ENCODE measurements at regions not wholly inside any gene's neighbourhood (a gene's known extent, or its start where the extent isn't known, plus 50 kb on each side); places are given as distances from the start of the nearest gene placed in this dataset.

DNA sequence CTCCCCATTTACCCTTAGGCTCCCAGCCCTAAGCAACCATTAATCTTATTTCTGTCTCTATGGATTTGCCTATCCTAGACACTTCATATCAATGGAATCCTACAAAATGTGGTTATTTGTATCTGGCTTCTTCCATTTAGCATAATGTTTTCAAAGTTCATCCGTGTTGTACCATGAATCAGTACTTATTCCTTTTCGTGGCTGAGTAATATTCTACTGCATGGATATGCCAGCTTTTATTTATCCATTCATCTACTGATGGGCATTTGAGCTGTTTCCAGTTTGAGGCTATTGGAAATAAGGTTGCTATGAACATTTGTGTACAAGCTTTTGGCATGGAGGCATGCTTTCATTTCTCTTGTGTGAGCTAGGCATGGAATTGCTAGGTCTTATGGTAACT is 121.1 kb downstream of the WDR11 start:
- H3K4me3 Mint-ChIP-seq (ENCODE audit: unreplicated experiment), result no peak overlapping the region
- H3K36me3 Mint-ChIP-seq (ENCODE audit: low read depth, unreplicated experiment), result peaks cover 2% of the 10 kb centered on the region
- no peak overlapping the region for H2AFZ ChIP-seq (ENCODE audit: low read depth, low read length)
- FAIRE-seq (no peak), DNase-seq (ENCODE audit: low read depth) (no peak)
- no peaks in the 10 kb centered on the region for H3K27me3 ChIP-seq (ENCODE audit: insufficient read depth, low read length)
- H3K4me1 Mint-ChIP-seq (ENCODE audit: low read depth, unreplicated experiment), result no peaks in the 10 kb centered on the region
- no peaks in the 10 kb centered on the region for H3K4me1 ChIP-seq (ENCODE audit: insufficient read depth, low read length)
- no peak overlapping the region for H3K4me2 ChIP-seq (ENCODE audit: low read length)
- H3K36me3 ChIP-seq (ENCODE audit: insufficient read depth, low read length), result no peaks in the 10 kb centered on the region
- no peaks in the 10 kb centered on the region for H4K20me1 ChIP-seq (ENCODE audit: insufficient read depth, low read length)
- no peak overlapping the region for H3K27ac ChIP-seq (ENCODE audit: low read depth, low read length)
- TF ChIP-seq, protein P1, sequence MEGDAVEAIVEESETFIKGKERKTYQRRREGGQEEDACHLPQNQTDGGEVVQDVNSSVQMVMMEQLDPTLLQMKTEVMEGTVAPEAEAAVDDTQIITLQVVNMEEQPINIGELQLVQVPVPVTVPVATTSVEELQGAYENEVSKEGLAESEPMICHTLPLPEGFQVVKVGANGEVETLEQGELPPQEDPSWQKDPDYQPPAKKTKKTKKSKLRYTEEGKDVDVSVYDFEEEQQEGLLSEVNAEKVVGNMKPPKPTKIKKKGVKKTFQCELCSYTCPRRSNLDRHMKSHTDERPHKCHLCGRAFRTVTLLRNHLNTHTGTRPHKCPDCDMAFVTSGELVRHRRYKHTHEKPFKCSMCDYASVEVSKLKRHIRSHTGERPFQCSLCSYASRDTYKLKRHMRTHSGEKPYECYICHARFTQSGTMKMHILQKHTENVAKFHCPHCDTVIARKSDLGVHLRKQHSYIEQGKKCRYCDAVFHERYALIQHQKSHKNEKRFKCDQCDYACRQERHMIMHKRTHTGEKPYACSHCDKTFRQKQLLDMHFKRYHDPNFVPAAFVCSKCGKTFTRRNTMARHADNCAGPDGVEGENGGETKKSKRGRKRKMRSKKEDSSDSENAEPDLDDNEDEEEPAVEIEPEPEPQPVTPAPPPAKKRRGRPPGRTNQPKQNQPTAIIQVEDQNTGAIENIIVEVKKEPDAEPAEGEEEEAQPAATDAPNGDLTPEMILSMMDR (IDR thresholded peaks at IDR 0.05; ENCODE audit: insufficient read depth, low read depth, low read length), result no peak
- no peak for TF ChIP-seq EZH2 (IDR thresholded peaks at IDR 0.05; ENCODE audit: insufficient read depth, low read length)
- H3K27ac Mint-ChIP-seq (ENCODE audit: unreplicated experiment), result no peak overlapping the region
- H3K4me3 ChIP-seq (ENCODE audit: insufficient read depth, low read depth, low read length), result no peak overlapping the region
- H3K27me3 Mint-ChIP-seq (ENCODE audit: low read depth, unreplicated experiment), result peaks cover 15% of the 10 kb centered on the region
- H3K9ac ChIP-seq (ENCODE audit: low read length), result no peak overlapping the region
- peaks cover 20% of the 10 kb centered on the region for H3K9me3 ChIP-seq (ENCODE audit: insufficient read depth, low read depth, low read length)
- H3K79me2 ChIP-seq (ENCODE audit: insufficient read depth, low read length), result no peaks in the 10 kb centered on the region
- H3K9me3 Mint-ChIP-seq (ENCODE audit: unreplicated experiment), result peaks cover 24% of the 10 kb centered on the region

DNA sequence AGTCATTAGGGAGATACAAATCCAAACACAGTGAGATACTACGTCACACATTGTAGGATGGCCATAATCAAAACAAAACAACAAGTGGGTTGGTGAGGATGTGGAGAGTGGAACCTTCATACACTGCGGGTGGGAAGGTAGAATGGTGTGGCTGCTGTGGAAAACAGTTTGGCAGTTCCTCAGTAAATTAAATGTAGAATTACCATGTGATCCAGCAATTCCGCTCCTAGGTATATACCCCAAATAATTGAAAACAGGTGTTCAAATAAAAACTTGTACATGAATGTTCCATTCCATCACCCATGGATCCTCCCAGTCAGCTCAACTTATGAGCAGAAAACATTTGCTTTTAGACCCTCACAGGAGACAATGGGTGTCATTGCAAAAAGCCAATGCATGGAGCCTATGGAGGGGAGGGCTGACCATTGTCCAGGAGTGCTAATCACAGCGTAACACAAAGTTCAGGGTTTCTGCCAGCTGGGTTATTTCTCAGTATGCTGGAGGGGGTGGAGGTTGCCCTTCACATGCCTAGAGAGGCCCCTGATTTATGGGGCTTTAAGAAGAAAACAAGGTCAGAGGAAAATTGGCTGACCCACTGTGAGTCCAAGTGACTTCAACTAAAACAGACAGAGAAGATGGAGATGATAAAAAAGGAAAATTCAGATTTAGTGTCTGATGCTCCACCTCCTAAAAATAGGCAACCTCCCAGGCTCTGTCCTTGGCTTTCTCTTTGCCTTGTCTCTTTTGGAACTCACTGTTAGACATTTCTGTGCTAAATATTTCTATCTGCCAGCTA is 124.1 kb downstream of the WDR11 start:
- Mint-ChIP-seq H3K36me3 (ENCODE audit: low read depth, unreplicated experiment) (peaks cover 2% of the 10 kb centered on the region), H3K27ac (ENCODE audit: unreplicated experiment) (no peak overlapping the region), H3K27me3 (ENCODE audit: low read depth, unreplicated experiment) (peaks cover 31% of the 10 kb centered on the region), H3K4me3 (ENCODE audit: unreplicated experiment) (no peak overlapping the region), H3K9me3 (ENCODE audit: unreplicated experiment) (peaks cover 24% of the 10 kb centered on the region), H3K4me1 (ENCODE audit: low read depth, unreplicated experiment) (peaks cover 5% of the 10 kb centered on the region)
- DNase-seq (ENCODE audit: low read depth) (no peak), FAIRE-seq (no peak)
- Histone ChIP-seq H3K36me3 (ENCODE audit: insufficient read depth, low read length) (no peaks in the 10 kb centered on the region), H2AFZ (ENCODE audit: low read depth, low read length) (no peak overlapping the region), H4K20me1 (ENCODE audit: insufficient read depth, low read length) (no peaks in the 10 kb centered on the region), H3K9ac (ENCODE audit: low read length) (no peak overlapping the region), H3K27me3 (ENCODE audit: insufficient read depth, low read length) (peaks cover 10% of the 10 kb centered on the region), H3K4me1 (ENCODE audit: insufficient read depth, low read length) (peaks cover 4% of the 10 kb centered on the region), H3K27ac (ENCODE audit: low read depth, low read length) (no peak overlapping the region), H3K79me2 (ENCODE audit: insufficient read depth, low read length) (no peaks in the 10 kb centered on the region), H3K4me3 (ENCODE audit: insufficient read depth, low read depth, low read length) (no peak overlapping the region), H3K4me2 (ENCODE audit: low read length) (no peak overlapping the region), H3K9me3 (ENCODE audit: insufficient read depth, low read depth, low read length) (peaks cover 20% of the 10 kb centered on the region)
- TF ChIP-seq EZH2 (IDR thresholded peaks at IDR 0.05; ENCODE audit: insufficient read depth, low read length), result no peak
- TF ChIP-seq, protein P1 (IDR thresholded peaks at IDR 0.05; ENCODE audit: insufficient read depth, low read depth, low read length), result no peak

DNA sequence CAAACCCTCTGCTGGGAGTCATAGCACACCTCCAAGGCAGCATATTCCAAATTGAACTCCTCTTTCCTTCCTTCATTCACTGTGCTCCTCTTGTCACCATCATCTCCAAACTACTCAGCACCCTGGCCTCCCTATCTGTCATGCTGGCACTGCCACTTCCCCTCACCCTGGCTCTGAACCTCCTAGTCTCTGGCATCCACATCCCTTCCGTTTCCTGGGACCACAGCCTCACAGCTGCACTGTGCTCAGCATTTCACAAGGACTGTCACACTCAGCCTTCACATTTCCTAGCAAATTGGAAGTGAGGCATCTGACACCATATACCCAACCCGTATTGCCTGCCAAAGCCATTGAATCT is 124.7 kb downstream of the WDR11 start:
- Mint-ChIP-seq H3K27me3 (ENCODE audit: low read depth, unreplicated experiment) (peaks cover 31% of the 10 kb centered on the region), H3K36me3 (ENCODE audit: low read depth, unreplicated experiment) (peaks cover 2% of the 10 kb centered on the region), H3K4me1 (ENCODE audit: low read depth, unreplicated experiment) (peaks cover 5% of the 10 kb centered on the region), H3K4me3 (ENCODE audit: unreplicated experiment) (no peak overlapping the region), H3K9me3 (ENCODE audit: unreplicated experiment) (peaks cover 24% of the 10 kb centered on the region), H3K27ac (ENCODE audit: unreplicated experiment) (no peak overlapping the region)
- H3K27ac ChIP-seq (ENCODE audit: low read depth, low read length), result no peak overlapping the region
- H3K4me3 ChIP-seq (ENCODE audit: insufficient read depth, low read depth, low read length), result no peak overlapping the region
- DNase-seq (ENCODE audit: low read depth), result no peak
- FAIRE-seq, result no peak
- H3K27me3 ChIP-seq (ENCODE audit: insufficient read depth, low read length), result peaks cover 10% of the 10 kb centered on the region
- H3K79me2 ChIP-seq (ENCODE audit: insufficient read depth, low read length), result no peaks in the 10 kb centered on the region
- H3K9ac ChIP-seq (ENCODE audit: low read length), result no peak overlapping the region
- no peaks in the 10 kb centered on the region for H3K36me3 ChIP-seq (ENCODE audit: insufficient read depth, low read length)
- peaks cover 20% of the 10 kb centered on the region for H3K9me3 ChIP-seq (ENCODE audit: insufficient read depth, low read depth, low read length)
- no peaks in the 10 kb centered on the region for H4K20me1 ChIP-seq (ENCODE audit: insufficient read depth, low read length)
- no peak overlapping the region for H3K4me2 ChIP-seq (ENCODE audit: low read length)
- no peak for TF ChIP-seq EZH2 (IDR thresholded peaks at IDR 0.05; ENCODE audit: insufficient read depth, low read length)
- TF ChIP-seq, protein P1 (IDR thresholded peaks at IDR 0.05; ENCODE audit: insufficient read depth, low read depth, low read length), result no peak
- H2AFZ ChIP-seq (ENCODE audit: low read depth, low read length), result no peak overlapping the region
- peaks cover 4% of the 10 kb centered on the region for H3K4me1 ChIP-seq (ENCODE audit: insufficient read depth, low read length)

Measured in astrocyte (in vitro differentiated cells and primary cell).